SK-N-SH (cell line): ENCODE measurements at regions not wholly inside any gene's neighbourhood (a gene's known extent, or its start where the extent isn't known, plus 50 kb on each side); places are given as distances from the start of the nearest gene placed in this dataset.

ENCODE experiments used
- CTCF ChIA-PET: fragments of 300-600, 350-600 bp; formaldehyde crosslinking; extraction: SDS; loops from one replicate; lab custom pipeline; 2021; lab: Yijun Ruan, JAX
- POLR2A ChIA-PET: fragments of 350-600 bp; sonication (Branson Sonifier 250); formaldehyde crosslinking; extraction: SDS; loops from one replicate; lab custom pipeline; 2020; ENCODE audit warnings: antibody characterized with exemption, inconsistent platforms; lab: Yijun Ruan, JAX
- DNase-seq: peaks from one replicate; pipeline ENCODE4 v3.0.0; 2012
- H2AFZ ChIP-seq: fragments of 200-600 bp; sonication (generic); 2 replicates; pipeline ENCODE4 v1.8.1; 2016; ENCODE audit warnings: antibody characterized with exemption, mild to moderate bottlenecking, low read depth
- H3F3A ChIP-seq: fragments of 200-600 bp; sonication (generic); replicated peaks from 2 replicates; pipeline ENCODE3; 2016; ENCODE audit warnings: antibody characterized with exemption, mild to moderate bottlenecking; ENCODE audit not compliant: insufficient read depth
- H3K27ac ChIP-seq, 2 experiments: fragments of 200-500 bp in 1 of 2; fragments of 200-600 bp in 1 of 2; sonication (Bioruptor generic) in 1 of 2; sonication (generic), shearing (Covaris generic) in 1 of 2; 2 replicates each; pipeline versions ENCODE4 v1.5.1 to v1.6.1; 2014 to 2016; ENCODE audit warnings: low read depth in 2 of 2, inconsistent platforms in 1 of 2, low read length in 1 of 2, mild to moderate bottlenecking in 1 of 2, mixed read lengths in 1 of 2
- H3K27me3 ChIP-seq: fragments of 200-600 bp; sonication (generic), shearing (Covaris generic); 2 replicates; pipeline ENCODE4 v1.6.1; 2016; ENCODE audit warnings: mixed run types; ENCODE audit not compliant: insufficient read depth
- H3K36me3 ChIP-seq, 2 experiments: fragments of 200-500 bp in 1 of 2; fragments of 200-600 bp in 1 of 2; sonication (Bioruptor generic) in 1 of 2; sonication (generic) in 1 of 2; replicated peaks in 1 of 2; 2 replicates each; pipeline versions ENCODE3 to v1.5.1; 2014 to 2016; ENCODE audit warnings: low read length in 1 of 2, mild to moderate bottlenecking in 1 of 2; ENCODE audit not compliant: insufficient read depth in 2 of 2, control insufficient read depth in 1 of 2
- H3K4me1 ChIP-seq, 2 experiments: fragments of 200-500 bp in 1 of 2; fragments of 200-600 bp in 1 of 2; sonication (Bioruptor generic) in 1 of 2; sonication (generic), shearing (Covaris generic) in 1 of 2; 2 replicates each; pipeline versions ENCODE4 v1.5.1 to v1.6.1; 2014 to 2016; ENCODE audit warnings: low read depth in 1 of 2, low read length in 1 of 2, mixed run types in 1 of 2; ENCODE audit not compliant: insufficient read depth in 2 of 2, control insufficient read depth in 1 of 2
- H3K4me2 ChIP-seq: fragments of 200-600 bp; sonication (generic), shearing (Covaris generic); 2 replicates; pipeline ENCODE4 v1.6.1; 2017; ENCODE audit warnings: mixed run types
- H3K4me3 ChIP-seq, 2 experiments: fragments of 200-500 bp in 1 of 2; fragments of 200-600 bp in 1 of 2; sonication (Bioruptor generic) in 1 of 2; sonication (generic), shearing (Covaris generic) in 1 of 2; 2 replicates each; pipeline versions ENCODE4 v1.5.1 to v1.8.1; 2014 to 2016; ENCODE audit warnings: low read depth in 2 of 2, inconsistent platforms in 1 of 2, low read length in 1 of 2, mild to moderate bottlenecking in 1 of 2, mixed read lengths in 1 of 2, moderate library complexity in 1 of 2
- H3K79me2 ChIP-seq: fragments of 200-600 bp; sonication (generic); 2 replicates; pipeline ENCODE4 v1.8.1; 2017; ENCODE audit warnings: mild to moderate bottlenecking; ENCODE audit not compliant: insufficient read depth
- H3K9ac ChIP-seq: fragments of 200-600 bp; sonication (generic); 2 replicates; pipeline ENCODE4 v1.6.1; 2017; ENCODE audit warnings: mixed run types
- H3K9me2 ChIP-seq: fragments of 200-600 bp; sonication (generic); 2 replicates; pipeline ENCODE4 v1.6.1; 2017; ENCODE audit warnings: mixed run types
- H3K9me3 ChIP-seq: fragments of 200-600 bp; sonication (generic); 2 replicates; pipeline ENCODE4 v1.6.1; 2017; ENCODE audit warnings: mixed run types, mild to moderate bottlenecking, moderate library complexity
- H4K20me1 ChIP-seq: fragments of 200-600 bp; sonication (generic); 2 replicates; pipeline ENCODE4 v1.6.1; 2017; ENCODE audit warnings: mild to moderate bottlenecking, mixed run types; ENCODE audit not compliant: insufficient read depth
- CTCF ChIP-seq: fragments of 200-600 bp; sonication (generic); IDR thresholded peaks from 2 replicates; pipeline ENCODE4 v1.6.1; 2017; ENCODE audit warnings: antibody characterized with exemption, mild to moderate bottlenecking, moderate library complexity
- ELF1 ChIP-seq: IDR thresholded peaks from 2 replicates; pipeline ENCODE4 v1.4.0; 2012
- EP300 ChIP-seq, 2 experiments: IDR thresholded peaks; 2 replicates each; pipeline versions ENCODE4 v1.4.0 to v1.6.1; 2012; ENCODE audit warnings: borderline replicate concordance in 1 of 2, low read depth in 1 of 2, low read length in 1 of 2
- FOSL2 ChIP-seq: IDR thresholded peaks from 2 replicates; pipeline ENCODE4 v1.4.0; 2012; ENCODE audit warnings: low read depth, mild to moderate bottlenecking, moderate library complexity, borderline replicate concordance
- FOXJ3 ChIP-seq: sonication (generic); formaldehyde crosslinking; IDR thresholded peaks from 2 replicates; pipeline ENCODE4 v1.5.1; 2020; ENCODE audit warnings: mild to moderate bottlenecking, missing genetic modification reagents
- FOXM1 ChIP-seq: IDR thresholded peaks from 2 replicates; pipeline ENCODE4 v1.4.0; 2012; ENCODE audit warnings: low read depth, mild to moderate bottlenecking
- GABPA ChIP-seq: IDR thresholded peaks from 2 replicates; pipeline ENCODE4 v1.4.0; 2012; ENCODE audit warnings: low read depth, mild to moderate bottlenecking
- JUND ChIP-seq: IDR thresholded peaks from 2 replicates; pipeline ENCODE4 v1.4.0; 2012
- MXI1 ChIP-seq: IDR thresholded peaks from 2 replicates; pipeline ENCODE4 v1.6.1; 2012; ENCODE audit warnings: mild to moderate bottlenecking, low read depth, low read length, improper control_type of control experiment
- NFIC ChIP-seq: IDR thresholded peaks from 2 replicates; pipeline ENCODE4 v1.4.0; 2012; ENCODE audit warnings: borderline replicate concordance
- NRF1 ChIP-seq: IDR thresholded peaks from 2 replicates; pipeline ENCODE4 v1.6.1; 2012; ENCODE audit warnings: low read depth, mild to moderate bottlenecking, low read length
- RFX5 ChIP-seq: IDR thresholded peaks from 2 replicates; pipeline ENCODE4 v1.6.1; 2012; ENCODE audit warnings: mild to moderate bottlenecking, improper control_type of control experiment, low read length
- SMC3 ChIP-seq: IDR thresholded peaks from 2 replicates; pipeline ENCODE4 v1.6.1; 2012; ENCODE audit warnings: low read depth, low read length, improper control_type of control experiment
- TEAD4 ChIP-seq: IDR thresholded peaks from 2 replicates; pipeline ENCODE4 v1.4.0; 2012; ENCODE audit warnings: mild to moderate bottlenecking, borderline replicate concordance; ENCODE audit not compliant: insufficient read depth
- WGBS: methylation state at CpG from one replicate; pipeline ENCODE4 v1.1.6; 2017; ENCODE audit warnings: low lambda C conversion rate; 5-methylcytosine and 5-hydroxymethylcytosine counted together
- TF ChIP-seq, protein P1 (sequence below): IDR thresholded peaks from 2 replicates; pipeline ENCODE4 v1.6.1; 2012; ENCODE audit warnings: mild to moderate bottlenecking, low read depth, low read length, moderate library complexity
- TF ChIP-seq, protein P2 (sequence below): fragments of 150-350 bp; IDR thresholded peaks from 2 replicates; pipeline ENCODE4 v1.6.1; 2017; ENCODE audit warnings: antibody characterized with exemption, low read length, low read depth, borderline replicate concordance

- Histone ChIP-seq H3K36me3 (no peaks in the 10 kb centered on the region), H4K20me1 (no peaks in the 10 kb centered on the region), H3K27ac (no peak overlapping the region), H3F3A (no peaks in the 10 kb centered on the region), H3K4me3 (no peak overlapping the region), H2AFZ (no peak overlapping the region), H3K4me1 (peaks cover 0 to 6% of the 10 kb centered on the region in 2 experiments; a peak in 1 of 4 replicates), H3K9me2 (no peaks in the 10 kb centered on the region; the same call in 1 of the 2 replicates), H3K4me2 (no peak overlapping the region), H3K79me2 (no peaks in the 10 kb centered on the region), H3K9me3 (no peaks in the 10 kb centered on the region)
- 76% methylated on average over 3 of the region's 3 CpGs for WGBS
- DNase-seq: no peak
- TF ChIP-seq MXI1 (no peak), FOXM1 (no peak), NFIC (no peak), ELF1 (no peak), EP300 (IDR thresholded peaks at IDR 0.05; ENCODE audit: borderline replicate concordance in 1 of 2, low read depth in 1 of 2, low read length in 1 of 2) (no peak), FOSL2 (no peak), CTCF (no peak), RFX5 (no peak), GABPA (no peak), TEAD4 (no peak), SMC3 (no peak), JUND (no peak), NRF1 (no peak), FOXJ3 (CRISPR knock-in tag) (no peak)
- TF ChIP-seq, protein P1, sequence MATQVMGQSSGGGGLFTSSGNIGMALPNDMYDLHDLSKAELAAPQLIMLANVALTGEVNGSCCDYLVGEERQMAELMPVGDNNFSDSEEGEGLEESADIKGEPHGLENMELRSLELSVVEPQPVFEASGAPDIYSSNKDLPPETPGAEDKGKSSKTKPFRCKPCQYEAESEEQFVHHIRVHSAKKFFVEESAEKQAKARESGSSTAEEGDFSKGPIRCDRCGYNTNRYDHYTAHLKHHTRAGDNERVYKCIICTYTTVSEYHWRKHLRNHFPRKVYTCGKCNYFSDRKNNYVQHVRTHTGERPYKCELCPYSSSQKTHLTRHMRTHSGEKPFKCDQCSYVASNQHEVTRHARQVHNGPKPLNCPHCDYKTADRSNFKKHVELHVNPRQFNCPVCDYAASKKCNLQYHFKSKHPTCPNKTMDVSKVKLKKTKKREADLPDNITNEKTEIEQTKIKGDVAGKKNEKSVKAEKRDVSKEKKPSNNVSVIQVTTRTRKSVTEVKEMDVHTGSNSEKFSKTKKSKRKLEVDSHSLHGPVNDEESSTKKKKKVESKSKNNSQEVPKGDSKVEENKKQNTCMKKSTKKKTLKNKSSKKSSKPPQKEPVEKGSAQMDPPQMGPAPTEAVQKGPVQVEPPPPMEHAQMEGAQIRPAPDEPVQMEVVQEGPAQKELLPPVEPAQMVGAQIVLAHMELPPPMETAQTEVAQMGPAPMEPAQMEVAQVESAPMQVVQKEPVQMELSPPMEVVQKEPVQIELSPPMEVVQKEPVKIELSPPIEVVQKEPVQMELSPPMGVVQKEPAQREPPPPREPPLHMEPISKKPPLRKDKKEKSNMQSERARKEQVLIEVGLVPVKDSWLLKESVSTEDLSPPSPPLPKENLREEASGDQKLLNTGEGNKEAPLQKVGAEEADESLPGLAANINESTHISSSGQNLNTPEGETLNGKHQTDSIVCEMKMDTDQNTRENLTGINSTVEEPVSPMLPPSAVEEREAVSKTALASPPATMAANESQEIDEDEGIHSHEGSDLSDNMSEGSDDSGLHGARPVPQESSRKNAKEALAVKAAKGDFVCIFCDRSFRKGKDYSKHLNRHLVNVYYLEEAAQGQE: no peak
- TF ChIP-seq, protein P2, sequence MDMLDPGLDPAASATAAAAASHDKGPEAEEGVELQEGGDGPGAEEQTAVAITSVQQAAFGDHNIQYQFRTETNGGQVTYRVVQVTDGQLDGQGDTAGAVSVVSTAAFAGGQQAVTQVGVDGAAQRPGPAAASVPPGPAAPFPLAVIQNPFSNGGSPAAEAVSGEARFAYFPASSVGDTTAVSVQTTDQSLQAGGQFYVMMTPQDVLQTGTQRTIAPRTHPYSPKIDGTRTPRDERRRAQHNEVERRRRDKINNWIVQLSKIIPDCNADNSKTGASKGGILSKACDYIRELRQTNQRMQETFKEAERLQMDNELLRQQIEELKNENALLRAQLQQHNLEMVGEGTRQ: no peak
- TF ChIP-seq, all 33 proteins: peak for 0
- no peak overlapping the region for H3K9ac ChIP-seq
- CTCF ChIA-PET: interaction anchor here (0.6 kb wide), 1 partner anchor 21 kb away, joined by 3 read pairs; no protein-coding TSS in a partner anchor
- POLR2A ChIA-PET: no interaction called here
- no peaks in the 10 kb centered on the region for H3K27me3 ChIP-seq
Measured at GRCh38 chr3:80234706-80235105, 466.9 kb upstream of the ROBO1 start.
